ENCODE measurements at regions not wholly inside any gene's neighbourhood (a gene's known extent, or its start where the extent isn't known, plus 50 kb on each side); places are given as distances from the start of the nearest gene placed in this dataset.

- TF ChIP-seq EZH2phosphoT487 (IDR thresholded peaks at IDR 0.05; ENCODE audit: insufficient read depth, low read depth): no peak
- TF ChIP-seq EZH2 (IDR thresholded peaks at IDR 0.05; ENCODE audit: insufficient read depth, poor library complexity, severe bottlenecking): no peak
Observed at GRCh38 chr4:29175291-29175690, 1544.9 kb upstream of the PCDH7 start.
